H1 (cell line): ENCODE measurements at regions not wholly inside any gene's neighbourhood (a gene's known extent, or its start where the extent isn't known, plus 50 kb on each side); places are given as distances from the start of the nearest gene placed in this dataset.

Experiments
- CTCF ChIA-PET: fragments of 300-600 bp; sonication (Branson Sonifier 250); formaldehyde crosslinking; loops from one replicate; lab custom pipeline; 2021; ENCODE audit not compliant: partially characterized antibody; lab: Charles Lee
- POLR2A ChIA-PET: fragments of 300-600 bp; sonication (Branson Sonifier 250); formaldehyde crosslinking; loops from one replicate; lab custom pipeline; 2021; ENCODE audit warnings: inconsistent platforms; ENCODE audit not compliant: partially characterized antibody; lab: Charles Lee
- DNase-seq, 2 experiments: peaks; one replicate each; pipeline versions ENCODE4 v3.0.0 to v3.0.0-alpha.2; 2010 to 2022; ENCODE audit warnings: low spot score in 2 of 2, low read depth in 1 of 2, mixed read lengths in 1 of 2
- FAIRE-seq: peaks from 2 replicates; lab custom pipeline; 2011; peaks lifted over from hg19 to GRCh38; lab: Jason Lieb, UNC
- H2AFZ ChIP-seq: 2 replicates; pipeline ENCODE4 v1.8.1; 2012; ENCODE audit warnings: low read length, inconsistent platforms
- H2AK5ac ChIP-seq: 2 replicates; pipeline ENCODE4 v1.6.1; 2013; ENCODE audit warnings: low read depth, low read length
- H2BK120ac ChIP-seq: replicated peaks from 2 replicates; pipeline ENCODE3; 2013; ENCODE audit warnings: low read depth, low read length, inconsistent platforms
- H2BK12ac ChIP-seq: 2 replicates; pipeline ENCODE4 v1.6.1; 2013; ENCODE audit warnings: low read depth, low read length
- H2BK15ac ChIP-seq: 2 replicates; pipeline ENCODE4 v1.6.1; 2013; ENCODE audit warnings: low read length
- H2BK20ac ChIP-seq: 2 replicates; pipeline ENCODE4 v1.6.1; 2013; ENCODE audit warnings: low read length
- H2BK5ac ChIP-seq: 2 replicates; pipeline ENCODE4 v1.6.1; 2013; ENCODE audit warnings: low read depth, low read length
- H3K14ac ChIP-seq: 2 replicates; pipeline ENCODE4 v1.6.1; 2013; ENCODE audit warnings: inconsistent platforms; ENCODE audit not compliant: insufficient read length
- H3K18ac ChIP-seq: 2 replicates; pipeline ENCODE4 v1.6.1; 2013; ENCODE audit warnings: low read length; ENCODE audit errors: extremely low read depth
- H3K23ac ChIP-seq: 2 replicates; pipeline ENCODE4 v1.6.1; 2013; ENCODE audit warnings: inconsistent platforms; ENCODE audit not compliant: insufficient read length
- H3K23me2 ChIP-seq: 2 replicates; pipeline ENCODE4 v1.6.1; 2013; ENCODE audit warnings: low read depth, low read length
- H3K27ac ChIP-seq: 2 replicates; pipeline ENCODE4 v1.6.1; 2011; ENCODE audit warnings: low read depth, low read length, inconsistent platforms
- H3K27me3 ChIP-seq, 4 experiments: replicated peaks in 1 of 4; 1 replicate in 1 of 4; 2 replicates in 3 of 4; pipeline versions ENCODE4 v1.6.1 to v1.8.1; 2011 to 2013; ENCODE audit warnings: low read length in 3 of 4, mild to moderate bottlenecking in 3 of 4, inconsistent platforms in 2 of 4, mixed read lengths in 2 of 4, moderate library complexity in 1 of 4; ENCODE audit not compliant: control insufficient read depth in 3 of 4, insufficient read depth in 3 of 4; ENCODE audit errors: extremely low read depth in 1 of 4
- H3K36me3 ChIP-seq, 4 experiments: 2 replicates each; pipeline versions ENCODE4 v1.6.1 to v1.8.1; 2011 to 2013; ENCODE audit warnings: mild to moderate bottlenecking in 4 of 4, low read length in 3 of 4, moderate library complexity in 2 of 4, control low read depth in 1 of 4, inconsistent platforms in 1 of 4; ENCODE audit not compliant: insufficient read depth in 4 of 4, control insufficient read depth in 2 of 4
- H3K4ac ChIP-seq: replicated peaks from 2 replicates; pipeline ENCODE3; 2013; ENCODE audit warnings: low read length, low read depth, mixed read lengths, inconsistent platforms; ENCODE audit not compliant: insufficient read length
- H3K4me1 ChIP-seq, 4 experiments: replicated peaks in 1 of 4; 1 replicate in 1 of 4; 2 replicates in 3 of 4; pipeline versions ENCODE4 v1.6.1 to v1.8.1; 2011 to 2013; ENCODE audit warnings: low read length in 3 of 4, inconsistent platforms in 2 of 4, mixed read lengths in 1 of 4; ENCODE audit not compliant: insufficient read depth in 4 of 4, control insufficient read depth in 3 of 4
- H3K4me2 ChIP-seq, 2 experiments: 2 replicates each; pipeline versions ENCODE4 v1.6.1 to v1.8.1; 2011 to 2013; ENCODE audit warnings: low read depth in 2 of 2, low read length in 2 of 2, control low read depth in 1 of 2, inconsistent platforms in 1 of 2, mild to moderate bottlenecking in 1 of 2; ENCODE audit not compliant: insufficient read depth in 1 of 2
- H3K4me3 ChIP-seq, 4 experiments: fragments of 200-600, 300-600 bp in 1 of 4; sonication (generic), shearing (Covaris generic), sonication (Bioruptor Twin) in 1 of 4; 2 replicates each; pipeline versions ENCODE4 v1.5.1 to v1.8.1; 2011 to 2016; ENCODE audit warnings: low read length in 4 of 4, low read depth in 3 of 4, control low read depth in 2 of 4, inconsistent platforms in 2 of 4, mild to moderate bottlenecking in 2 of 4, mixed read lengths in 1 of 4, moderate library complexity in 1 of 4; ENCODE audit not compliant: insufficient read depth in 2 of 4; ENCODE audit errors: extremely low read depth in 1 of 4
- H3K56ac ChIP-seq: replicated peaks from 2 replicates; pipeline ENCODE3; 2013; ENCODE audit warnings: low read depth, mild to moderate bottlenecking, mixed read lengths, low read length, inconsistent platforms; ENCODE audit not compliant: insufficient read length
- H3K79me1 ChIP-seq: 2 replicates; pipeline ENCODE4 v1.6.1; 2013; ENCODE audit warnings: low read depth, low read length, control low read depth
- H3K79me2 ChIP-seq, 2 experiments: 2 replicates each; pipeline versions ENCODE4 v1.6.1 to v1.8.1; 2012 to 2013; ENCODE audit warnings: low read length in 2 of 2, mild to moderate bottlenecking in 2 of 2, inconsistent platforms in 1 of 2; ENCODE audit not compliant: insufficient read depth in 2 of 2, control insufficient read depth in 1 of 2
- H3K9ac ChIP-seq, 4 experiments: replicated peaks in 1 of 4; 1 replicate in 1 of 4; 2 replicates in 3 of 4; pipeline versions ENCODE4 v1.6.1 to v1.8.1; 2011 to 2013; ENCODE audit warnings: low read depth in 3 of 4, low read length in 3 of 4, control low read depth in 2 of 4, mild to moderate bottlenecking in 2 of 4, moderate library complexity in 2 of 4, inconsistent platforms in 1 of 4; ENCODE audit errors: extremely low read depth in 1 of 4
- H3K9me3 ChIP-seq, 2 experiments: 2 replicates each; pipeline versions ENCODE4 v1.6.1 to v1.8.1; 2012 to 2013; ENCODE audit warnings: mild to moderate bottlenecking in 2 of 2, moderate library complexity in 2 of 2, control low read depth in 1 of 2, inconsistent platforms in 1 of 2, low read depth in 1 of 2, low read length in 1 of 2, mixed read lengths in 1 of 2; ENCODE audit not compliant: insufficient read depth in 2 of 2
- H4K20me1 ChIP-seq, 2 experiments: replicated peaks in 1 of 2; 2 replicates each; pipeline versions ENCODE3 to v1.8.1; 2011 to 2013; ENCODE audit warnings: inconsistent platforms in 2 of 2, low read length in 2 of 2, mild to moderate bottlenecking in 1 of 2; ENCODE audit not compliant: insufficient read depth in 2 of 2, control insufficient read depth in 1 of 2
- H4K5ac ChIP-seq: 2 replicates; pipeline ENCODE4 v1.6.1; 2013; ENCODE audit warnings: low read length, low read depth, mixed read lengths, inconsistent platforms; ENCODE audit not compliant: insufficient read length
- H4K8ac ChIP-seq: 2 replicates; pipeline ENCODE4 v1.8.0; 2013; ENCODE audit warnings: mild to moderate bottlenecking, moderate library complexity, low read length, inconsistent platforms; ENCODE audit not compliant: insufficient read depth; ENCODE audit errors: extremely low read depth
- H4K91ac ChIP-seq: replicated peaks from 2 replicates; pipeline ENCODE3; 2013; ENCODE audit warnings: low read length, mixed read lengths, inconsistent platforms; ENCODE audit not compliant: insufficient read length
- ATF3 ChIP-seq: IDR thresholded peaks from 2 replicates; pipeline ENCODE4 v1.6.1; 2011; ENCODE audit warnings: low read depth, mild to moderate bottlenecking, low read length; ENCODE audit not compliant: insufficient read depth
- BRCA1 ChIP-seq: IDR thresholded peaks from 2 replicates; pipeline ENCODE4 v1.6.1; 2012; ENCODE audit warnings: low read depth, low read length, improper control_type of control experiment
- CBX5 ChIP-seq: fragments of 300-800, 300-1000 bp; sonication (generic); IDR thresholded peaks from 2 replicates; pipeline ENCODE4 v1.7.1; 2016; ENCODE audit warnings: antibody characterized with exemption, low read length, low read depth
- CHD1 ChIP-seq: IDR thresholded peaks from 2 replicates; pipeline ENCODE4 v1.6.1; 2012; ENCODE audit warnings: low read depth, low read length, improper control_type of control experiment
- GTF2F1 ChIP-seq: IDR thresholded peaks from 2 replicates; pipeline ENCODE4 v1.6.1; 2012; ENCODE audit warnings: low read depth, low read length, improper control_type of control experiment, borderline replicate concordance
- PHF8 ChIP-seq: fragments of 200-600 bp; sonication (generic); conservative IDR thresholded peaks from 2 replicates; pipeline ENCODE4 v1.7.1; 2012; ENCODE audit warnings: low read depth, mild to moderate bottlenecking, inconsistent platforms, low read length, moderate library complexity
- POLR2AphosphoS5 ChIP-seq: IDR thresholded peaks from 2 replicates; pipeline ENCODE4 v1.6.1; 2011; ENCODE audit warnings: low read depth, low read length
- RBBP5 ChIP-seq: IDR thresholded peaks from 2 replicates; pipeline ENCODE4 v1.7.1; 2012; ENCODE audit warnings: low read depth, mild to moderate bottlenecking, inconsistent platforms, low read length, moderate library complexity, borderline replicate concordance
- RFX5 ChIP-seq: IDR thresholded peaks from 2 replicates; pipeline ENCODE4 v1.6.1; 2011; ENCODE audit warnings: low read depth, low read length, improper control_type of control experiment, borderline replicate concordance
- RNF2 ChIP-seq: fragments of 200-900, 300-1000 bp; sonication (generic); IDR thresholded peaks from 2 replicates; pipeline ENCODE4 v1.7.1; 2016; ENCODE audit warnings: borderline replicate concordance, low read depth, mild to moderate bottlenecking, antibody characterized with exemption, low read length; ENCODE audit not compliant: poor library complexity, severe bottlenecking; ENCODE audit errors: missing control alignments
- SP4 ChIP-seq: IDR thresholded peaks from 2 replicates; pipeline ENCODE4 v1.6.1; 2012; ENCODE audit warnings: low read length, inconsistent platforms
- TAF1 ChIP-seq: IDR thresholded peaks from 2 replicates; pipeline ENCODE4 v1.6.1; 2011; ENCODE audit warnings: mild to moderate bottlenecking, low read depth, low read length
- TBP ChIP-seq: IDR thresholded peaks from 2 replicates; pipeline ENCODE4 v1.6.1; 2011; ENCODE audit warnings: low read depth, low read length, improper control_type of control experiment
- YY1 ChIP-seq: IDR thresholded peaks from 2 replicates; pipeline ENCODE4 v1.6.1; 2011; ENCODE audit warnings: low read depth, mild to moderate bottlenecking, low read length
- WGBS, 2 experiments: shearing (Covaris generic) in 1 of 2; methylation state at CpG; one replicate each; pipeline versions ENCODE4 v1.1.6 to v1.1.7; 2013 to 2015; ENCODE audit warnings: low lambda C conversion rate in 2 of 2, mixed read lengths in 2 of 2, inconsistent platforms in 1 of 2, low coverage in 1 of 2, missing lambda C conversion rate in 1 of 2; ENCODE audit not compliant: insufficient replicate concordance in 2 of 2, insufficient coverage in 1 of 2, insufficient read length in 1 of 2; ENCODE audit errors: extremely low coverage in 1 of 2, missing lambda C conversion rate in 1 of 2; 5-methylcytosine and 5-hydroxymethylcytosine counted together

- H3K4me3 ChIP-seq = no peak overlapping the region
- H3K27ac ChIP-seq = no peak overlapping the region
- H2BK15ac ChIP-seq = no peak overlapping the region
- H2BK120ac ChIP-seq = no peak overlapping the region
- H3K4me1 ChIP-seq = peaks cover 0 to 7% (median 1%) of the 10 kb centered on the region in 4 experiments; a peak in 2 of 7 replicates
- H3K27me3 ChIP-seq = no peaks in the 10 kb centered on the region
- H3K4me2 ChIP-seq = no peak overlapping the region
- no peak overlapping the region for H4K5ac ChIP-seq
- H2AFZ ChIP-seq = no peak overlapping the region; the same call in 1 of the 2 replicates
- no peak for FAIRE-seq
- no peak overlapping the region for H3K4ac ChIP-seq
- no peak overlapping the region for H2BK12ac ChIP-seq
- H3K9ac ChIP-seq = no peak overlapping the region
- no peak overlapping the region for H4K8ac ChIP-seq
- no peak overlapping the region for H2BK5ac ChIP-seq
- no peaks in the 10 kb centered on the region for H3K9me3 ChIP-seq
- no peaks in the 10 kb centered on the region for H3K23me2 ChIP-seq
- H3K79me2 ChIP-seq = no peaks in the 10 kb centered on the region
- 86% methylated on average over 4 of the region's 4 CpGs; no CpG with 5 or more reads in 1 of the 2 experiments for WGBS, 2 experiments
- no peaks in the 10 kb centered on the region for H3K36me3 ChIP-seq
- no peak overlapping the region for H4K91ac ChIP-seq
- CTCF ChIA-PET = interaction anchor here (0.6 to 2.2 kb wide), 7 partner anchors 16 to 1330 kb away, joined by 3 to 5 read pairs (median 4); no protein-coding TSS in a partner anchor
- no peaks in the 10 kb centered on the region for H3K79me1 ChIP-seq
- H3K56ac ChIP-seq = no peak overlapping the region
- no peaks in the 10 kb centered on the region for H4K20me1 ChIP-seq
- H3K18ac ChIP-seq = no peak overlapping the region
- no peak overlapping the region for H3K14ac ChIP-seq
- H3K23ac ChIP-seq = no peak overlapping the region
- POLR2A ChIA-PET = no interaction called here
- H2BK20ac ChIP-seq = no peak overlapping the region
- H2AK5ac ChIP-seq = no peak overlapping the region
- DNase-seq = no peak
- TF ChIP-seq TAF1 (no peak), RNF2 (no peak), TBP (no peak), ATF3 (no peak), CBX5 (no peak), PHF8 (no peak), GTF2F1 (no peak), CHD1 (no peak), RBBP5 (no peak), SP4 (no peak), POLR2AphosphoS5 (no peak), RFX5 (no peak), YY1 (no peak), BRCA1 (no peak)
Measured at GRCh38 chr3:31166249-31166885, 271.9 kb upstream of the GADL1 start.
